ENCODE measurements at regions not wholly inside any gene's neighbourhood (a gene's known extent, or its start where the extent isn't known, plus 50 kb on each side); places are given as distances from the start of the nearest gene placed in this dataset.

DNA sequence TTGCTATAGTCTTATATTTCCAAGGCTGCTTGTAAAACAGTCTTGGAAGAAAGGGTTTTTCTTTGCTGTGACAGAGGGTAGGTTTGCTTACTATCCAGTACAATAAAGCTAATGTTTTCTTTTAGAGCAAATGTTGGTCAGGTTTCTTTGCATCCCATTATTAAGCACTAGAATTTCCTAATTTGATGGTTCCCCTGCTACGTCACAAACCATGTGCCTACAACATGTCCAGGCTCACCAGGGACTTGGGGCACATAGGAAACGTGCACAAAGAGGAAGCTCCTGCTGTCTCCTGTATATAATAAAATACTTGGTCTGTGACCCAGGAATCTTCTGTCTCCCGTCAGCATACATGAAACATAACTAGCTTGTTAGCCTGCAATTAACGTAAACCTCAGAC, 486.3 kb upstream of the LRFN5 start:
- Histone ChIP-seq H3K9me2 (no peaks in the 10 kb centered on the region), H3K27ac (ENCODE audit: low read depth in 2 of 2, low read length in 1 of 2) (no peak overlapping the region), H3K79me2 (ENCODE audit: insufficient read depth) (no peaks in the 10 kb centered on the region), H3F3A (replicated peaks; ENCODE audit: insufficient read depth) (no peaks in the 10 kb centered on the region), H3K4me3 (ENCODE audit: low read depth in 2 of 2, low read length in 1 of 2) (no peak overlapping the region), H3K4me2 (no peak overlapping the region), H3K9me3 (no peaks in the 10 kb centered on the region), H3K4me1 (ENCODE audit: control insufficient read depth in 1 of 2, insufficient read depth in 2 of 2, low read depth in 1 of 2, low read length in 1 of 2) (no peaks in the 10 kb centered on the region), H3K27me3 (ENCODE audit: insufficient read depth) (no peaks in the 10 kb centered on the region), H3K9ac (no peak overlapping the region), H2AFZ (ENCODE audit: low read depth) (no peak overlapping the region), H4K20me1 (ENCODE audit: insufficient read depth) (no peaks in the 10 kb centered on the region), H3K36me3 (replicated peaks in 1 of 2; ENCODE audit: control insufficient read depth in 1 of 2, insufficient read depth in 2 of 2, low read length in 1 of 2) (no peaks in the 10 kb centered on the region)
- ChIA-PET POLR2A (no interaction called here), CTCF (no interaction called here)
- no peak for TF ChIP-seq POLR2AphosphoS5 (IDR thresholded peaks at IDR 0.05; ENCODE audit: low read depth, low read length)
- TF ChIP-seq JUND (IDR thresholded peaks at IDR 0.05), result no peak
- TF ChIP-seq, protein P1, sequence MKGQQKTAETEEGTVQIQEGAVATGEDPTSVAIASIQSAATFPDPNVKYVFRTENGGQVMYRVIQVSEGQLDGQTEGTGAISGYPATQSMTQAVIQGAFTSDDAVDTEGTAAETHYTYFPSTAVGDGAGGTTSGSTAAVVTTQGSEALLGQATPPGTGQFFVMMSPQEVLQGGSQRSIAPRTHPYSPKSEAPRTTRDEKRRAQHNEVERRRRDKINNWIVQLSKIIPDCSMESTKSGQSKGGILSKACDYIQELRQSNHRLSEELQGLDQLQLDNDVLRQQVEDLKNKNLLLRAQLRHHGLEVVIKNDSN (IDR thresholded peaks at IDR 0.05; ENCODE audit: borderline replicate concordance, low read depth), result no peak
- TF ChIP-seq GABPA (IDR thresholded peaks at IDR 0.05; ENCODE audit: low read depth), result no peak
- TF ChIP-seq NRF1 (IDR thresholded peaks at IDR 0.05; ENCODE audit: low read depth, low read length), result no peak
- TF ChIP-seq MXI1 (IDR thresholded peaks at IDR 0.05; ENCODE audit: low read depth, low read length), result no peak
- no peak for TF ChIP-seq TCF12 (IDR thresholded peaks at IDR 0.05)
- no peak for TF ChIP-seq CHD2 (IDR thresholded peaks at IDR 0.05; ENCODE audit: low read length, partially characterized antibody)
- TF ChIP-seq, protein P2, sequence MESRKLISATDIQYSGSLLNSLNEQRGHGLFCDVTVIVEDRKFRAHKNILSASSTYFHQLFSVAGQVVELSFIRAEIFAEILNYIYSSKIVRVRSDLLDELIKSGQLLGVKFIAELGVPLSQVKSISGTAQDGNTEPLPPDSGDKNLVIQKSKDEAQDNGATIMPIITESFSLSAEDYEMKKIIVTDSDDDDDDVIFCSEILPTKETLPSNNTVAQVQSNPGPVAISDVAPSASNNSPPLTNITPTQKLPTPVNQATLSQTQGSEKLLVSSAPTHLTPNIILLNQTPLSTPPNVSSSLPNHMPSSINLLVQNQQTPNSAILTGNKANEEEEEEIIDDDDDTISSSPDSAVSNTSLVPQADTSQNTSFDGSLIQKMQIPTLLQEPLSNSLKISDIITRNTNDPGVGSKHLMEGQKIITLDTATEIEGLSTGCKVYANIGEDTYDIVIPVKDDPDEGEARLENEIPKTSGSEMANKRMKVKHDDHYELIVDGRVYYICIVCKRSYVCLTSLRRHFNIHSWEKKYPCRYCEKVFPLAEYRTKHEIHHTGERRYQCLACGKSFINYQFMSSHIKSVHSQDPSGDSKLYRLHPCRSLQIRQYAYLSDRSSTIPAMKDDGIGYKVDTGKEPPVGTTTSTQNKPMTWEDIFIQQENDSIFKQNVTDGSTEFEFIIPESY (IDR thresholded peaks at IDR 0.05; ENCODE audit: borderline replicate concordance, low read depth), result no peak
- TF ChIP-seq, protein P3, sequence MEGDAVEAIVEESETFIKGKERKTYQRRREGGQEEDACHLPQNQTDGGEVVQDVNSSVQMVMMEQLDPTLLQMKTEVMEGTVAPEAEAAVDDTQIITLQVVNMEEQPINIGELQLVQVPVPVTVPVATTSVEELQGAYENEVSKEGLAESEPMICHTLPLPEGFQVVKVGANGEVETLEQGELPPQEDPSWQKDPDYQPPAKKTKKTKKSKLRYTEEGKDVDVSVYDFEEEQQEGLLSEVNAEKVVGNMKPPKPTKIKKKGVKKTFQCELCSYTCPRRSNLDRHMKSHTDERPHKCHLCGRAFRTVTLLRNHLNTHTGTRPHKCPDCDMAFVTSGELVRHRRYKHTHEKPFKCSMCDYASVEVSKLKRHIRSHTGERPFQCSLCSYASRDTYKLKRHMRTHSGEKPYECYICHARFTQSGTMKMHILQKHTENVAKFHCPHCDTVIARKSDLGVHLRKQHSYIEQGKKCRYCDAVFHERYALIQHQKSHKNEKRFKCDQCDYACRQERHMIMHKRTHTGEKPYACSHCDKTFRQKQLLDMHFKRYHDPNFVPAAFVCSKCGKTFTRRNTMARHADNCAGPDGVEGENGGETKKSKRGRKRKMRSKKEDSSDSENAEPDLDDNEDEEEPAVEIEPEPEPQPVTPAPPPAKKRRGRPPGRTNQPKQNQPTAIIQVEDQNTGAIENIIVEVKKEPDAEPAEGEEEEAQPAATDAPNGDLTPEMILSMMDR (IDR thresholded peaks at IDR 0.05), result no peak
- TF ChIP-seq, protein P4, sequence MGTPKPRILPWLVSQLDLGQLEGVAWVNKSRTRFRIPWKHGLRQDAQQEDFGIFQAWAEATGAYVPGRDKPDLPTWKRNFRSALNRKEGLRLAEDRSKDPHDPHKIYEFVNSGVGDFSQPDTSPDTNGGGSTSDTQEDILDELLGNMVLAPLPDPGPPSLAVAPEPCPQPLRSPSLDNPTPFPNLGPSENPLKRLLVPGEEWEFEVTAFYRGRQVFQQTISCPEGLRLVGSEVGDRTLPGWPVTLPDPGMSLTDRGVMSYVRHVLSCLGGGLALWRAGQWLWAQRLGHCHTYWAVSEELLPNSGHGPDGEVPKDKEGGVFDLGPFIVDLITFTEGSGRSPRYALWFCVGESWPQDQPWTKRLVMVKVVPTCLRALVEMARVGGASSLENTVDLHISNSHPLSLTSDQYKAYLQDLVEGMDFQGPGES (IDR thresholded peaks at IDR 0.05; ENCODE audit: low read depth, low read length), result no peak
- no peak for TF ChIP-seq TAF1 (IDR thresholded peaks at IDR 0.05; ENCODE audit: borderline replicate concordance, low read depth, low read length)
- TF ChIP-seq, protein P5, sequence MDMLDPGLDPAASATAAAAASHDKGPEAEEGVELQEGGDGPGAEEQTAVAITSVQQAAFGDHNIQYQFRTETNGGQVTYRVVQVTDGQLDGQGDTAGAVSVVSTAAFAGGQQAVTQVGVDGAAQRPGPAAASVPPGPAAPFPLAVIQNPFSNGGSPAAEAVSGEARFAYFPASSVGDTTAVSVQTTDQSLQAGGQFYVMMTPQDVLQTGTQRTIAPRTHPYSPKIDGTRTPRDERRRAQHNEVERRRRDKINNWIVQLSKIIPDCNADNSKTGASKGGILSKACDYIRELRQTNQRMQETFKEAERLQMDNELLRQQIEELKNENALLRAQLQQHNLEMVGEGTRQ (IDR thresholded peaks at IDR 0.05; ENCODE audit: borderline replicate concordance, low read depth, low read length), result no peak
- TF ChIP-seq GATA2 (CRISPR knock-in tag; IDR thresholded peaks at IDR 0.05), result no peak
- TF ChIP-seq MEF2A (IDR thresholded peaks at IDR 0.05; ENCODE audit: borderline replicate concordance, low read depth), result no peak
- TF ChIP-seq, protein P6, sequence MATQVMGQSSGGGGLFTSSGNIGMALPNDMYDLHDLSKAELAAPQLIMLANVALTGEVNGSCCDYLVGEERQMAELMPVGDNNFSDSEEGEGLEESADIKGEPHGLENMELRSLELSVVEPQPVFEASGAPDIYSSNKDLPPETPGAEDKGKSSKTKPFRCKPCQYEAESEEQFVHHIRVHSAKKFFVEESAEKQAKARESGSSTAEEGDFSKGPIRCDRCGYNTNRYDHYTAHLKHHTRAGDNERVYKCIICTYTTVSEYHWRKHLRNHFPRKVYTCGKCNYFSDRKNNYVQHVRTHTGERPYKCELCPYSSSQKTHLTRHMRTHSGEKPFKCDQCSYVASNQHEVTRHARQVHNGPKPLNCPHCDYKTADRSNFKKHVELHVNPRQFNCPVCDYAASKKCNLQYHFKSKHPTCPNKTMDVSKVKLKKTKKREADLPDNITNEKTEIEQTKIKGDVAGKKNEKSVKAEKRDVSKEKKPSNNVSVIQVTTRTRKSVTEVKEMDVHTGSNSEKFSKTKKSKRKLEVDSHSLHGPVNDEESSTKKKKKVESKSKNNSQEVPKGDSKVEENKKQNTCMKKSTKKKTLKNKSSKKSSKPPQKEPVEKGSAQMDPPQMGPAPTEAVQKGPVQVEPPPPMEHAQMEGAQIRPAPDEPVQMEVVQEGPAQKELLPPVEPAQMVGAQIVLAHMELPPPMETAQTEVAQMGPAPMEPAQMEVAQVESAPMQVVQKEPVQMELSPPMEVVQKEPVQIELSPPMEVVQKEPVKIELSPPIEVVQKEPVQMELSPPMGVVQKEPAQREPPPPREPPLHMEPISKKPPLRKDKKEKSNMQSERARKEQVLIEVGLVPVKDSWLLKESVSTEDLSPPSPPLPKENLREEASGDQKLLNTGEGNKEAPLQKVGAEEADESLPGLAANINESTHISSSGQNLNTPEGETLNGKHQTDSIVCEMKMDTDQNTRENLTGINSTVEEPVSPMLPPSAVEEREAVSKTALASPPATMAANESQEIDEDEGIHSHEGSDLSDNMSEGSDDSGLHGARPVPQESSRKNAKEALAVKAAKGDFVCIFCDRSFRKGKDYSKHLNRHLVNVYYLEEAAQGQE (IDR thresholded peaks at IDR 0.05; ENCODE audit: low read depth, low read length), result no peak
- no peak for TF ChIP-seq TEAD4 (IDR thresholded peaks at IDR 0.05; ENCODE audit: borderline replicate concordance, insufficient read depth)
- DNase-seq, result no peak
- WGBS (ENCODE audit: low lambda C conversion rate), result 74% methylated on average over 4 of the region's 4 CpGs
